Fibroblast of lung (primary cell): ENCODE measurements at regions not wholly inside any gene's neighbourhood (a gene's known extent, or its start where the extent isn't known, plus 50 kb on each side); places are given as distances from the start of the nearest gene placed in this dataset.
"Not testable (repeated sequence)": the region's sequence is repeated elsewhere in the genome, so short reads cannot be mapped to it uniquely, and the experiment has no call there.

Experiments used
- DNase-seq, 2 donors: peaks; one replicate each; pipeline versions ENCODE4 v3.0.0 to v3.0.0-alpha.2; 2010; ENCODE audit warnings: low read depth in 2 of 2
- H2AFZ ChIP-seq: 2 replicates; pipeline ENCODE4 v1.5.1; 2012; ENCODE audit warnings: low read length, control low read depth, inconsistent platforms
- H3K27ac ChIP-seq: 2 replicates; pipeline ENCODE4 v1.5.1; 2011; ENCODE audit warnings: low read length, control low read depth; ENCODE audit not compliant: insufficient read depth
- H3K27me3 ChIP-seq: 2 replicates; pipeline ENCODE4 v1.5.1; 2011; ENCODE audit warnings: mild to moderate bottlenecking, low read length; ENCODE audit not compliant: control insufficient read depth, insufficient read depth
- H3K36me3 ChIP-seq: 2 replicates; pipeline ENCODE4 v1.5.1; 2011; ENCODE audit warnings: low read length; ENCODE audit not compliant: control insufficient read depth, insufficient read depth
- H3K4me1 ChIP-seq: 2 replicates; pipeline ENCODE4 v1.5.1; 2011; ENCODE audit warnings: low read length; ENCODE audit not compliant: control insufficient read depth, insufficient read depth; ENCODE audit errors: extremely low read depth
- H3K4me2 ChIP-seq: 2 replicates; pipeline ENCODE4 v1.5.1; 2011; ENCODE audit warnings: low read length, control low read depth; ENCODE audit not compliant: insufficient read depth; ENCODE audit errors: extremely low read depth
- H3K4me3 ChIP-seq, 4 experiments: fragments of 200-600 bp in 1 of 4; sonication (generic) in 1 of 4; replicated peaks in 1 of 4; 2 replicates each; pipeline ENCODE4 v1.5.1; 2011 to 2016; ENCODE audit warnings: low read length in 4 of 4, low read depth in 3 of 4, mild to moderate bottlenecking in 3 of 4, control low read depth in 2 of 4, inconsistent platforms in 1 of 4, mixed read lengths in 1 of 4; ENCODE audit not compliant: insufficient read depth in 1 of 4; ENCODE audit errors: control extremely low read depth in 1 of 4
- H3K79me2 ChIP-seq: 2 replicates; pipeline ENCODE4 v1.5.1; 2012; ENCODE audit warnings: mild to moderate bottlenecking, low read length, inconsistent platforms; ENCODE audit not compliant: control insufficient read depth, insufficient read depth
- H3K9ac ChIP-seq: 2 replicates; pipeline ENCODE4 v1.5.1; 2011; ENCODE audit warnings: mild to moderate bottlenecking, low read length, control low read depth; ENCODE audit not compliant: insufficient read depth
- H3K9me3 ChIP-seq: 2 replicates; pipeline ENCODE4 v1.5.1; 2012; ENCODE audit warnings: low read depth, low read length; ENCODE audit not compliant: control insufficient read depth, insufficient read depth
- H4K20me1 ChIP-seq: 2 replicates; pipeline ENCODE4 v1.5.1; 2011; ENCODE audit warnings: low read length; ENCODE audit not compliant: control insufficient read depth, insufficient read depth; ENCODE audit errors: extremely low read depth
- EZH2 ChIP-seq: IDR thresholded peaks from 2 replicates; pipeline ENCODE4 v1.5.1; 2012; ENCODE audit warnings: low read length, control low read depth, mild to moderate bottlenecking; ENCODE audit errors: missing control alignments
- TF ChIP-seq, protein P1 (sequence below), 2 donors: IDR thresholded peaks in 1 of 2; conservative IDR thresholded peaks in 1 of 2; 1 replicate in 1 of 2; 2 replicates in 1 of 2; pipeline ENCODE4 v1.5.1; 2011 to 2012; ENCODE audit warnings: low read length in 2 of 2, control low read depth in 1 of 2, inconsistent platforms in 1 of 2, low read depth in 1 of 2, mild to moderate bottlenecking in 1 of 2

DNA sequence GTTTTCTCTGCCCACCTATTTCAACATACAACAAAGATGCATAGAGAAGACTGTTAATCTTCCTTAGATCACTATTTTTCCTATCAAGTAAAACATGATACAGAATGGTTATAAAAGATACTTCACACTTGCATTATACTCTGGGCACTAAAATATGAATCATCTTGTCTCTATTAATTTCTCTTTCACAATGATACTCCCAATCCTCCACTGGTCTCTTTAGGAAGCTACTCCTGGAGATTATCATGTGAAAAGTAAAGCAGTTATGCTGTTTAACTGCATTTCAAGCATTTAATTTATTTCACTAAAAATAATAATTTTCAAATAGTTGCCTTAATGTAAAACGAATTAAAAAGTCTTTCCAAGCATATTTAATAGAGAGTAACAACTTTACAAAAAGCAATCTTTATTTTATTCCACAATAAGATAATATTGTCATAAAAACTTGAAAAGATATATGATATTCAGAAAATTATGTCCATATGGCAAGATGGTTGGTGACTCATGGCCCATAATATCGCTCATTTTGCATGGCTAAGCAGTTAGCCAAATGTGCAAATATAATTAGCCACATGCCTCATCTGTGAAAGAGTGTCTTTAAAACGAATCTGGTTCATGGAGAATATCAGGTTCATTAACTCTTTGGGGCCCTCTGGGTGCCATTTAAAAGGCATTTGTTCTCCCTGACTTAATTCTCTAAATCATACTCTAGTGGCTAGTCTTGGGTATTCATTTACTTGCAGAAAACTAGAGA lies 1569.0 kb upstream of the B3GALT2 start:
- Histone ChIP-seq H2AFZ (no peak overlapping the region), H3K27ac (no peak overlapping the region), H3K9me3 (no peaks in the 10 kb centered on the region)

DNA sequence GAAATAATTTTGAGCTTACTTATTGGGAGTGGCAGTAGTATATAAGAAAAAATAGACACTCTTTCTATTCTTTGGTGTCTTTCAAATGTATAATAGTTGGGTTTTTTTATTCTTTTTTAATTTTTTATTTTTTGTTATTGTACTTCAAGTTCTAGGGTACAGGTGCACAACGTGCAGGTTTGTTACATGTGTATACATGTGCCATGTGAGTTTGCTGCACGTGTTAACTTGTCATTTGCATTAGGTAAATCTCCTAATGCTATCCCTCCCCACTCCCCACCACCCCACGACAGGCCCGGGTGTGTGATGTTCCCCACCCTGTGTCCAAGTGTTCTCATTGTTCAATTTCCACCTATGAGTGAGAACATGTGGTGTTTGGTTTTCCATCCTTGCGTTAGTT lies 1552.4 kb upstream of the B3GALT2 start:
- H3K9me3 ChIP-seq, H4K20me1 ChIP-seq, H3K27ac ChIP-seq, H3K9ac ChIP-seq, H3K36me3 ChIP-seq, H3K4me1 ChIP-seq, H2AFZ ChIP-seq, DNase-seq, H3K4me3 ChIP-seq, H3K27me3 ChIP-seq, H3K79me2 ChIP-seq, H3K4me2 ChIP-seq: not testable (repeated sequence)

More for the DNA sequence above, 1569.0 kb upstream of the B3GALT2 start:
- Histone ChIP-seq H3K27me3 (no peaks in the 10 kb centered on the region), H3K36me3 (no peaks in the 10 kb centered on the region), H4K20me1 (no peaks in the 10 kb centered on the region), H3K4me1 (no peaks in the 10 kb centered on the region), H3K4me3 (no peak overlapping the region), H3K79me2 (no peaks in the 10 kb centered on the region), H3K9ac (no peak overlapping the region), H3K4me2 (no peak overlapping the region)
- peak; percentile 16 to 48 for DNase-seq
- TF ChIP-seq, protein P1, sequence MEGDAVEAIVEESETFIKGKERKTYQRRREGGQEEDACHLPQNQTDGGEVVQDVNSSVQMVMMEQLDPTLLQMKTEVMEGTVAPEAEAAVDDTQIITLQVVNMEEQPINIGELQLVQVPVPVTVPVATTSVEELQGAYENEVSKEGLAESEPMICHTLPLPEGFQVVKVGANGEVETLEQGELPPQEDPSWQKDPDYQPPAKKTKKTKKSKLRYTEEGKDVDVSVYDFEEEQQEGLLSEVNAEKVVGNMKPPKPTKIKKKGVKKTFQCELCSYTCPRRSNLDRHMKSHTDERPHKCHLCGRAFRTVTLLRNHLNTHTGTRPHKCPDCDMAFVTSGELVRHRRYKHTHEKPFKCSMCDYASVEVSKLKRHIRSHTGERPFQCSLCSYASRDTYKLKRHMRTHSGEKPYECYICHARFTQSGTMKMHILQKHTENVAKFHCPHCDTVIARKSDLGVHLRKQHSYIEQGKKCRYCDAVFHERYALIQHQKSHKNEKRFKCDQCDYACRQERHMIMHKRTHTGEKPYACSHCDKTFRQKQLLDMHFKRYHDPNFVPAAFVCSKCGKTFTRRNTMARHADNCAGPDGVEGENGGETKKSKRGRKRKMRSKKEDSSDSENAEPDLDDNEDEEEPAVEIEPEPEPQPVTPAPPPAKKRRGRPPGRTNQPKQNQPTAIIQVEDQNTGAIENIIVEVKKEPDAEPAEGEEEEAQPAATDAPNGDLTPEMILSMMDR (conservative IDR thresholded peaks at IDR 0.05 in 1 of 2, IDR thresholded peaks at IDR 0.05 in 1 of 2; ENCODE audit: low read depth in 1 of 2, low read length in 2 of 2): no peak
- no peak for TF ChIP-seq EZH2

GRCh38 chr1:194734970-194735369 lies 1548.6 kb upstream of the B3GALT2 start:
- H3K4me2 ChIP-seq: no peak overlapping the region
- no peaks in the 10 kb centered on the region for H3K79me2 ChIP-seq
- H3K36me3 ChIP-seq: no peaks in the 10 kb centered on the region
- H4K20me1 ChIP-seq: no peaks in the 10 kb centered on the region
- TF ChIP-seq, protein P1 (conservative IDR thresholded peaks at IDR 0.05 in 1 of 2, IDR thresholded peaks at IDR 0.05 in 1 of 2; ENCODE audit: low read depth in 1 of 2, low read length in 2 of 2): no peak
- no peak for TF ChIP-seq EZH2
- no peak overlapping the region for H3K27ac ChIP-seq
- H3K9me3 ChIP-seq: no peaks in the 10 kb centered on the region
- no peaks in the 10 kb centered on the region for H3K27me3 ChIP-seq
- no peaks in the 10 kb centered on the region for H3K4me1 ChIP-seq
- no peak overlapping the region for H2AFZ ChIP-seq
- H3K4me3 ChIP-seq: no peak overlapping the region
- no peak overlapping the region for H3K9ac ChIP-seq
- DNase-seq: no peak
